GM21717 (cell line): ENCODE measurements at regions not wholly inside any gene's neighbourhood (a gene's known extent, or its start where the extent isn't known, plus 50 kb on each side); places are given as distances from the start of the nearest gene placed in this dataset.
"Not testable (repeated sequence)": the region's sequence is repeated elsewhere in the genome, so short reads cannot be mapped to it uniquely, and the experiment has no call there.

Experiments
- ATAC-seq: cut with Tn5 transposase; IDR thresholded peaks from one replicate; pipeline ENCODE4 v1.9.1; 2021; ENCODE audit warnings: mild to moderate bottlenecking, moderate library complexity; ENCODE audit not compliant: unreplicated experiment

- ATAC-seq: no peak
Observed at GRCh38 chr10:114872519-114873087, 51.0 kb downstream of the FHIP2A start.

DNA sequence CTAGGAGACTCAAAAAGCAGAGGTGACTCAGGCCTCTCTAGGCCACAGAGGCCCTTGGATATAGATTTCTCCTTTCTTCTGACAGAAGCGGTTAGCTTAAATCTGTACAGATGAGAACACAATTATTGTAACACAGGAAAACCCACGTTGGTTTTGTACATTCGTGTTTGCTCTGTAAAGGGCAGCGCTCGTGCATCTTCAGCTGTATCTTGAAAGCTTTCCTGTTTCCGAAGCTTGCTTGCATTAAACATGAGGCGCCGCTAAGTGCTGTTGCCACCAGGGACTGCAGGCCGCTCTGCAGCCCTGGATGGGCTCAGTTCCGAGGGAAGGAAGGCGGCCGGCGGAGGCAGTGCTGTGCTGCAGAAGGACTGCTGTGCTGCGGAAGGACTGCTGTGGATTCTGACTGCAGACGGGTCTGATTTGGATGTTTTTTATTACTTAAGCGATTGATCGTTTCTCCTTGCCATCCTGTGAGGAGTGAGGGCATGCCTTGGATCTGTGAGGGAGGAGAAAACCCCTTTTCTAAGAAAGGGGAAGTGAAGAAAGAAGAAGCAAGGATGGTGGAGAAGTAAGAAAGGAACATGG lies 53.3 kb downstream of the FHIP2A start:
- ATAC-seq: peak; percentile 36

- not testable (repeated sequence) for ATAC-seq
Observed at GRCh38 chr10:114875590-114876081, 54.1 kb downstream of the FHIP2A start.

- ATAC-seq: no peak
Observed at GRCh38 chr10:114876169-114876568, 54.6 kb downstream of the FHIP2A start.

- ATAC-seq: peak; percentile 85
Observed at GRCh38 chr10:114876602-114877300, 55.2 kb downstream of the FHIP2A start.

GRCh38 chr10:114877301-114877644 lies 55.7 kb downstream of the FHIP2A start:
- ATAC-seq: no peak

DNA sequence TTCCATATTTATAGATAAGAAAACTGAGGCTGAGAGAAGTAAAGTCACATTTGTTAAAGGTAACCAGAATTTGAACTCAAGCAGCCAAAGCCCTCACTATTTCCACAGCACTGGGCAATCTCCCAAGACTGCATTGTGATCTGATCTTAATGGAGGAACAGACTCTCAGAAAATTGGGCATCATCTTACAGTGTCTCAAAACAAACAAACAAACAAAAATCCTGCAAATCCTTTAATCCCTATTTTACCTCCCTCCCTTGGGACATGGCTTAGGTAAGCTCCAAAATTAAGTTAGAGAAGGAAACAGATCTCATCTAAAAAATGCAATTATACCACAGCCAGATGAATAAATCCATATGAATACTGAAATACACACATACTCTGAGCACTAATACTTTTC lies 57.5 kb downstream of the FHIP2A start:
- no peak for ATAC-seq

- peak; percentile 74 for ATAC-seq
Observed at GRCh38 chr10:114879541-114880158, 58.1 kb downstream of the FHIP2A start.

DNA sequence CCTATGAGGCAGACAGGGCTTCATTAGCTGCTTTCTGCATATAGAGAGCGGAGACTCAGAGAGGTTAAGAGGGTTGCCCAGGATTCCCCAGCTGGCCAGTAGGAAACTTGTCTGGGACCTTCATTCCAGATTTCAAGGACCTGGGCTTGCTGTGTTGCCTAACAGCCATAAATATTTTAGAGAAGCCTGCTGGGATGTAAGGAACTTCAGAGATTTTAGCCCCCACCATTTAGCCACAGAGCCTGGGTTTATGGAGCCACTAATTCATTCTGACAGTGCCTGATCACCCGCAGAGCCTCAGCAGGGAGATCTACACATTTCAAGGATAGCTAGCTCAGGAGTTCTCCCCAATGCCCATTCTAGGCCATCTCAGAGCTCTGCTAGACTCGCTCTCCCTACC lies 56.6 kb upstream of the TRUB1 start:
- ATAC-seq: no peak

DNA sequence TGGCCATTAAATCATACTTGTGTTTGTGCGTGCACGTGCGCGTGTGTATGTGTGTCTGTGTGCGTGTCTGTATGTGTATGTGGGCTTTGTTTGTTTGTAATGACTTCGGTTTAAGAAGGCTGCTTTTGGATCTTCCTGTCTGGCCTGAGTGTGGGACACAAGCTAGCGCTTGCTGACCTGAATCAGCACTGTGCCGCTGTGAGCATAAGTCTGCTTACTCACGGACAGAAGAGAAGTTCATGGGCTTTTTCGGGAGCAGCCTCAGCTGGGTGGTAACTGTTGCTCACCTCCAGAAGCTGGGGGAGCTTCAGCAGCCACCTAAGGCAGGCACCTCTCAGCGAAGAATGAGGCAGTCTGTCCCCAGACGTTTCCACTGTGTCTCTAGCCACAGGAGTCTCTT lies 56.1 kb upstream of the TRUB1 start:
- no peak for ATAC-seq

- no peak for ATAC-seq
Observed at GRCh38 chr10:114885443-114885842, 52.6 kb upstream of the TRUB1 start.
